Endodermal cell (in vitro differentiated cells): ENCODE measurements at regions not wholly inside any gene's neighbourhood (a gene's known extent, or its start where the extent isn't known, plus 50 kb on each side); places are given as distances from the start of the nearest gene placed in this dataset.

ENCODE experiments used
- DNase-seq: peaks from one replicate; pipeline ENCODE4 v3.0.0-alpha.2; 2017
- H3K27ac ChIP-seq: 2 replicates; pipeline ENCODE4 v1.5.1; 2013; ENCODE audit warnings: mild to moderate bottlenecking, low read depth, low read length, moderate library complexity
- H3K27me3 ChIP-seq: 2 replicates; pipeline ENCODE4 v1.6.1; 2013; ENCODE audit warnings: mild to moderate bottlenecking, low read length, moderate library complexity; ENCODE audit not compliant: insufficient read depth, control insufficient read depth, poor library complexity, severe bottlenecking
- H3K36me3 ChIP-seq: 2 replicates; pipeline ENCODE4 v1.7.0; 2013; ENCODE audit warnings: mild to moderate bottlenecking, low read length, moderate library complexity; ENCODE audit not compliant: control insufficient read depth, insufficient read depth
- H3K4me1 ChIP-seq: one replicate; pipeline ENCODE4 v1.7.0; 2013; ENCODE audit warnings: low read length; ENCODE audit not compliant: control insufficient read depth, insufficient read depth
- H3K4me3 ChIP-seq: 2 replicates; pipeline ENCODE4 v1.5.1; 2013; ENCODE audit warnings: mild to moderate bottlenecking, low read length, moderate library complexity
- H3K9ac ChIP-seq: 2 replicates; pipeline ENCODE4 v1.6.1; 2013; ENCODE audit warnings: mild to moderate bottlenecking, low read length, moderate library complexity; ENCODE audit not compliant: poor library complexity, severe bottlenecking; ENCODE audit errors: extremely low read depth
- H3K9me3 ChIP-seq: 2 replicates; pipeline ENCODE4 v1.6.1; 2013; ENCODE audit warnings: mild to moderate bottlenecking, low read length, moderate library complexity; ENCODE audit not compliant: control insufficient read depth
- H3K27ac Mint-ChIP-seq: 2 replicates; pipeline ENCODE4 v1.8.0; 2020; ENCODE audit warnings: mixed read lengths
- H3K27me3 Mint-ChIP-seq: 2 replicates; pipeline ENCODE4 v1.8.0; 2021; ENCODE audit warnings: mild to moderate bottlenecking, mixed read lengths; ENCODE audit not compliant: insufficient read depth
- H3K36me3 Mint-ChIP-seq: 2 replicates; pipeline ENCODE4 v1.8.0; 2020; ENCODE audit warnings: low read depth, mixed read lengths
- H3K4me1 Mint-ChIP-seq: 2 replicates; pipeline ENCODE4 v1.8.0; 2020; ENCODE audit warnings: mixed read lengths
- H3K4me3 Mint-ChIP-seq: 2 replicates; pipeline ENCODE4 v1.8.0; 2020; ENCODE audit warnings: mild to moderate bottlenecking, moderate library complexity, mixed read lengths
- H3K9me3 Mint-ChIP-seq: 2 replicates; pipeline ENCODE4 v1.8.0; 2020; ENCODE audit warnings: mild to moderate bottlenecking, mixed read lengths
- WGBS, 2 experiments: methylation state at CpG; one replicate each; pipeline versions ENCODE4 v1.1.5 to v1.1.7; 2013; ENCODE audit warnings: missing lambda C conversion rate in 2 of 2, mixed read lengths in 1 of 2; ENCODE audit not compliant: insufficient coverage in 1 of 2, insufficient read length in 1 of 2; 5-methylcytosine and 5-hydroxymethylcytosine counted together
- TF ChIP-seq, protein P1 (sequence below): fragments of 200-600 bp; sonication (generic); conservative IDR thresholded peaks from 2 replicates; pipeline ENCODE4 v1.5.0; 2021; ENCODE audit warnings: antibody characterized with exemption, mild to moderate bottlenecking

DNA sequence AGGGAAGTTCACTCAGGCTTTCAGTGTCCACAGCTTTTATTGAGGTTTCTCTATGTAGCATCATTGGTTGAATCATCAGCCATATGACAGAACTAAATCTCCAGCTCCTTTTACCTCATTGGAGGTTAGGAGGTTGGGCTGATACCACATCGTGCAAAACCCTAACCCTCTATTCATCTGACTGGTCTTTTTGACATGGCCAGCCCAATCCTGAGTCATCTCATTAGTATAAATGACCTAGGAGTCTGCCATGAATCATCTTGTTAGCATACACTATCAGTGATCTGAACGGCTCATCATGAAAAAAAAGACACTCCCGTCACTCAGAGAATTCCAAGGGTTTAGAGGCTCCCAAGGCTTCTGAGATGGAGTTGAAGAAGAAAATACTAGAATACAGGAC is 669.8 kb upstream of the POT1 start:
- Histone ChIP-seq H3K4me3 (no peak overlapping the region), H3K9me3 (no peaks in the 10 kb centered on the region), H3K4me1 (no peaks in the 10 kb centered on the region), H3K27me3 (no peaks in the 10 kb centered on the region), H3K36me3 (no peaks in the 10 kb centered on the region), H3K27ac (no peak overlapping the region), H3K9ac (no peak overlapping the region)
- Mint-ChIP-seq H3K27ac (no peak overlapping the region), H3K27me3 (no peaks in the 10 kb centered on the region), H3K4me1 (peaks cover 4% of the 10 kb centered on the region), H3K36me3 (no peaks in the 10 kb centered on the region), H3K9me3 (no peaks in the 10 kb centered on the region), H3K4me3 (no peak overlapping the region)
- TF ChIP-seq, protein P1, sequence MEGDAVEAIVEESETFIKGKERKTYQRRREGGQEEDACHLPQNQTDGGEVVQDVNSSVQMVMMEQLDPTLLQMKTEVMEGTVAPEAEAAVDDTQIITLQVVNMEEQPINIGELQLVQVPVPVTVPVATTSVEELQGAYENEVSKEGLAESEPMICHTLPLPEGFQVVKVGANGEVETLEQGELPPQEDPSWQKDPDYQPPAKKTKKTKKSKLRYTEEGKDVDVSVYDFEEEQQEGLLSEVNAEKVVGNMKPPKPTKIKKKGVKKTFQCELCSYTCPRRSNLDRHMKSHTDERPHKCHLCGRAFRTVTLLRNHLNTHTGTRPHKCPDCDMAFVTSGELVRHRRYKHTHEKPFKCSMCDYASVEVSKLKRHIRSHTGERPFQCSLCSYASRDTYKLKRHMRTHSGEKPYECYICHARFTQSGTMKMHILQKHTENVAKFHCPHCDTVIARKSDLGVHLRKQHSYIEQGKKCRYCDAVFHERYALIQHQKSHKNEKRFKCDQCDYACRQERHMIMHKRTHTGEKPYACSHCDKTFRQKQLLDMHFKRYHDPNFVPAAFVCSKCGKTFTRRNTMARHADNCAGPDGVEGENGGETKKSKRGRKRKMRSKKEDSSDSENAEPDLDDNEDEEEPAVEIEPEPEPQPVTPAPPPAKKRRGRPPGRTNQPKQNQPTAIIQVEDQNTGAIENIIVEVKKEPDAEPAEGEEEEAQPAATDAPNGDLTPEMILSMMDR, result no peak
- 57 to 88% methylated on average over 1 to 3 of the region's 3 CpGs for WGBS, 2 experiments
- no peak for DNase-seq

DNA sequence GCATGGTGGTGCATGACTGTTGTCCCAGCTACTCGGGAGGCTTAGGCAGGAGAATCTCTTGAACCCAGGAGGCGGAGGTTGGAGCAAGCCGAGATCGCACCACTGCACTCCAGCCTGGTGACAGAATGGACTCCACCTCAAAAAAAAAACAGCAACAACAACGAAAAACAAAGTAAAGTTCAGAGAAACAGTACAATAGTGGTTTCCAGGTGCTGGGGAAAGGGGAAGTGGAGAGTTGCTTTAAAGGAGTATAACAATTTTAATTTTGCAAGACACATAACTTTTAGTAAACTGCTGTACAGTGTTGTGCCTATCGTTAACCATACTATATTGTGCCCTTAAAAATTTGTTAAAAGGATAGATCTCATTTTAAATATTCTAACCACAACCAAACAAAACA is 662.7 kb upstream of the POT1 start:
- no peaks in the 10 kb centered on the region for H3K4me1 ChIP-seq
- no peaks in the 10 kb centered on the region for H3K36me3 ChIP-seq
- H3K9me3 ChIP-seq, result peaks cover 16% of the 10 kb centered on the region
- Mint-ChIP-seq H3K9me3 (peaks cover 4% of the 10 kb centered on the region), H3K36me3 (no peaks in the 10 kb centered on the region), H3K27me3 (no peaks in the 10 kb centered on the region), H3K4me3 (no peak overlapping the region), H3K27ac (peak overlapping the region; percentile 15), H3K4me1 (peaks cover 8% of the 10 kb centered on the region)
- no peak overlapping the region for H3K27ac ChIP-seq
- no peak for DNase-seq
- WGBS, 2 experiments, result 94 to 95% methylated on average over 4 to 6 of the region's 6 CpGs
- H3K9ac ChIP-seq, result no peak overlapping the region
- no peaks in the 10 kb centered on the region for H3K27me3 ChIP-seq
- TF ChIP-seq, protein P1, result no peak
- no peak overlapping the region for H3K4me3 ChIP-seq

DNA sequence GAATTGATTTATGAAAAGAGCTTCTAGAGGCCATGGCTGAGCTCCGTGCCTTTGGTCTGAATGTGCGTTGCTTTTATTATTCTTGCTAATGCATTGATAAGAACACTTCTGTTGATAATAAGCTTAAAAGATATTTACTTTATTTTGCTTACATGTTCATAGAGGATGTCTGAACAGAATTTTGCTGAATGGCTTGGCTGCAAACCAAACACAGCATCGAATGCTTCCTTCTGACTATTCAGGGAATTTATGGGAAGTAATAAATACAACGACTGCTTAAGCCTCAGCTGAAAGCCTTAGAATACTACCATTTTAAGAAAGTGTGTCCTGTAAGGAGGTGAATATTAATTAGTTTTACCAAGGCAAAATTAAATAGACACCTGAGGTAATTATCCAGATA is 643.5 kb upstream of the POT1 start:
- no peaks in the 10 kb centered on the region for H3K27me3 ChIP-seq
- no peak overlapping the region for H3K9ac ChIP-seq
- no peaks in the 10 kb centered on the region for H3K4me1 ChIP-seq
- no peak overlapping the region for H3K4me3 ChIP-seq
- WGBS, 2 experiments, result 89 to 100% methylated on average over 1 to 4 of the region's 4 CpGs
- Mint-ChIP-seq H3K4me3 (no peak overlapping the region), H3K27me3 (no peaks in the 10 kb centered on the region), H3K36me3 (no peaks in the 10 kb centered on the region), H3K4me1 (no peaks in the 10 kb centered on the region), H3K9me3 (no peaks in the 10 kb centered on the region), H3K27ac (no peak overlapping the region)
- DNase-seq, result no peak
- peaks cover 8% of the 10 kb centered on the region for H3K9me3 ChIP-seq
- no peaks in the 10 kb centered on the region for H3K36me3 ChIP-seq
- TF ChIP-seq, protein P1, result no peak
- H3K27ac ChIP-seq, result no peak overlapping the region
